ENCODE measurements at regions not wholly inside any gene's neighbourhood (a gene's known extent, or its start where the extent isn't known, plus 50 kb on each side); places are given as distances from the start of the nearest gene placed in this dataset.
A peak's percentile ranks its signal among the peaks of the same experiment; 100 is the strongest.

- H2BK20ac ChIP-seq (ENCODE audit: low read depth, low read length), result no peak overlapping the region
- H3K4me2 ChIP-seq (ENCODE audit: low read depth, low read length), result no peak overlapping the region
- H4K20me1 ChIP-seq (ENCODE audit: insufficient read depth, low read length), result no peaks in the 10 kb centered on the region
- H2BK120ac ChIP-seq (ENCODE audit: low read depth, low read length), result no peak overlapping the region
- no peak overlapping the region for H2BK5ac ChIP-seq (ENCODE audit: low read depth, low read length, poor library complexity, severe bottlenecking)
- no peaks in the 10 kb centered on the region for H3K27me3 ChIP-seq (ENCODE audit: control insufficient read depth, insufficient read depth, low read length)
- CTCF ChIA-PET, result no interaction called here
- no peak overlapping the region for H3K4ac ChIP-seq (ENCODE audit: low read depth, low read length)
- WGBS, 2 experiments (ENCODE audit: extremely low coverage in 2 of 2, insufficient read length in 1 of 2), result 60% methylated on average over 1 of the region's 1 CpG; no CpG with 5 or more reads in 1 of the 2 experiments
- no peak overlapping the region for H2AFZ ChIP-seq (replicated peaks; ENCODE audit: low read length, poor library complexity)
- H2BK15ac ChIP-seq (ENCODE audit: low read depth, low read length), result peak overlapping the region; percentile 34; the same call in 1 of the 3 replicates
- DNase-seq (no peak), ATAC-seq (ENCODE audit: low read depth) (no peak)
- H3K9me1 ChIP-seq (ENCODE audit: insufficient read depth, low read length), result no peaks in the 10 kb centered on the region
- H3K79me1 ChIP-seq (ENCODE audit: low read depth in 1 of 2, low read length in 2 of 2), result no peaks in the 10 kb centered on the region
- no peaks in the 10 kb centered on the region for H3K9me3 ChIP-seq (ENCODE audit: control insufficient read depth, insufficient read depth, low read length)
- H3K27ac ChIP-seq (ENCODE audit: insufficient read depth, low read length), result no peak overlapping the region
- in situ Hi-C loops (cut with MboI; ENCODE audit: low sequenced_read_pairs) (no loop called here), intact Hi-C loops (cut with micrococcal nuclease) (no loop called here), dilution Hi-C loops (cut with HindIII; ENCODE audit: low sequenced_read_pairs, unreplicated experiment) (no loop called here)
- H3K18ac ChIP-seq (ENCODE audit: low read depth, low read length), result no peak overlapping the region
- POLR2A ChIA-PET (ENCODE audit: unreplicated experiment), result no interaction called here
- no peak overlapping the region for H3K9ac ChIP-seq (ENCODE audit: low read depth, low read length)
- no peak overlapping the region for H3K23ac ChIP-seq (ENCODE audit: low read depth, low read length)
- no peaks in the 10 kb centered on the region; the same call in none of the 2 replicates for H3K4me1 ChIP-seq (ENCODE audit: control insufficient read depth, insufficient read depth, low read length)
- H4K8ac ChIP-seq (ENCODE audit: low read depth in 2 of 2, low read length in 2 of 2), result no peak overlapping the region
- no peak overlapping the region for H3K14ac ChIP-seq (replicated peaks; ENCODE audit: low read depth, low read length)
- H3K56ac ChIP-seq (ENCODE audit: extremely low read depth, insufficient read depth, low read length), result no peak overlapping the region
- BruUV-seq (replicated peaks), result no TSS peak
- H2AK9ac ChIP-seq (replicated peaks; ENCODE audit: low read depth, low read length, poor library complexity), result no peak overlapping the region
- TF ChIP-seq ELK1 (IDR thresholded peaks at IDR 0.05; ENCODE audit: borderline replicate concordance, low read depth, low read length), result no peak
- no peak for TF ChIP-seq CEBPB (IDR thresholded peaks at IDR 0.05; ENCODE audit: low read depth, low read length)
- TF ChIP-seq USF2 (IDR thresholded peaks at IDR 0.05; ENCODE audit: low read depth, low read length), result no peak
- no peak for TF ChIP-seq CHD1 (IDR thresholded peaks at IDR 0.05; ENCODE audit: low read depth, low read length)
- TF ChIP-seq FOS (IDR thresholded peaks at IDR 0.05; ENCODE audit: low read depth, low read length), result no peak
- no peak for TF ChIP-seq RFX5 (IDR thresholded peaks at IDR 0.05; ENCODE audit: low read depth, low read length)
- TF ChIP-seq BHLHE40 (IDR thresholded peaks at IDR 0.05; ENCODE audit: low read depth, low read length), result no peak
- TF ChIP-seq NFE2L2 (IDR thresholded peaks at IDR 0.05; ENCODE audit: low read depth, low read length), result no peak
- H4K5ac ChIP-seq (ENCODE audit: low read depth, low read length), result no peak overlapping the region
- H2AK5ac ChIP-seq (ENCODE audit: low read depth, low read length), result peak overlapping the region; percentile 45; the same call in 1 of the 2 replicates
- 0 out of 2 replicates have a peak overlapping the region, but pooled peaks have one; percentile 11 for H4K91ac ChIP-seq (ENCODE audit: insufficient read depth, low read depth, low read length)
- no peak overlapping the region for H3K4me3 ChIP-seq (ENCODE audit: insufficient read depth, low read depth, low read length)
- H3K36me3 ChIP-seq (ENCODE audit: control insufficient read depth, insufficient read depth, low read length), result no peaks in the 10 kb centered on the region
These were observed 503.9 kb upstream of the IGFBP3 start for GRCh38 chr7:46424934-46425333.

All from IMR-90 (cell line).